ENCODE measurements at regions not wholly inside any gene's neighbourhood (a gene's known extent, or its start where the extent isn't known, plus 50 kb on each side); places are given as distances from the start of the nearest gene placed in this dataset.

DNA sequence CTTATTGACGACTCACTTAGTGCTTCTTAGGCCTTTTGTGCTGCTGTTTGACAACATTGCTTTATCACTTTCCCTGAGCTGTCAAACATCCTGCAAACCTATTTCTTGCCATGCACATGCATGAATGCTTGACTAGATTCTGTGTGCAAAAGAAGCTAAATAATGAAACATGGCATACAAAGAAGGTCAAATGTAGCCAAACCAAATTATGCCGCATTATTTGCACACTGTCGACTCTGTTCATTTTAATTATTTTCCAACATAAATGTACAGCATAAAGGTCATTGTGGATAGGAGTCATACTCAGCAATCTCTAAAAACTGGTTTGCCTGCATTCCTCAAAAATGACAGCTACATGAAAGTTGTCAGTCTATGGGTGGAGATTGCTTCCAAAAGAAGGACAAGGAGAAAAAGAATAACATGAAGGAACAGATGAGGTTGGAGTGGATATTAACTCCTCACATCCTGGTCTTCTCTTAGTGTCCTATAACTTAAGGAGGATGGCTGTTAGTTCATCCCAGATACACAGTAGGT lies 123.1 kb upstream of the STXBP5 start:
- DNase-seq (no peak), ATAC-seq (ENCODE audit: low read depth) (no peak)
- Histone ChIP-seq H3K4me3 (ENCODE audit: control extremely low read depth in 1 of 5, extremely low read depth in 1 of 5, insufficient read depth in 1 of 5, low read depth in 2 of 5, low read length in 4 of 5) (no peak overlapping the region), H3K27ac (ENCODE audit: low read length in 2 of 2) (no peak overlapping the region), H3K36me3 (replicated peaks in 1 of 2; ENCODE audit: control extremely low read depth in 1 of 2, control insufficient read depth in 1 of 2, extremely low read depth in 1 of 2, insufficient read depth in 2 of 2, low read length in 1 of 2) (no peaks in the 10 kb centered on the region), H3K4me1 (ENCODE audit: control insufficient read depth in 2 of 2, insufficient read depth in 2 of 2, low read length in 2 of 2) (no peaks in the 10 kb centered on the region), H3K9me3 (ENCODE audit: control extremely low read depth in 1 of 3, control insufficient read depth in 2 of 3, insufficient read depth in 1 of 3, low read length in 2 of 3) (no peaks in the 10 kb centered on the region), H3K4me2 (replicated peaks; ENCODE audit: low read depth, low read length, poor library complexity, severe bottlenecking) (no peak overlapping the region), H4K20me1 (ENCODE audit: control insufficient read depth, insufficient read depth, low read length, poor library complexity, severe bottlenecking) (no peaks in the 10 kb centered on the region), H2AFZ (ENCODE audit: insufficient read depth, low read depth, low read length, poor library complexity, severe bottlenecking) (no peak overlapping the region), H3K79me2 (ENCODE audit: control insufficient read depth, insufficient read depth, low read length) (no peaks in the 10 kb centered on the region), H3K9ac (ENCODE audit: low read length) (no peak overlapping the region), H3K27me3 (replicated peaks in 1 of 4; ENCODE audit: control extremely low read depth in 1 of 4, control insufficient read depth in 3 of 4, insufficient read depth in 4 of 4, low read length in 3 of 4) (no peaks in the 10 kb centered on the region)
- intact Hi-C loops (cut with micrococcal nuclease), result no loop called here
- H3K27ac Mint-ChIP-seq, result no peak overlapping the region
- H3K4me3 Mint-ChIP-seq, result no peak overlapping the region
- no peak for TF ChIP-seq CTCF (IDR thresholded peaks at IDR 0.05)
- no peak for TF ChIP-seq EZH2 (IDR thresholded peaks at IDR 0.05; ENCODE audit: borderline replicate concordance, insufficient read depth, low read depth, low read length, poor library complexity, severe bottlenecking)
- H3K27me3 Mint-ChIP-seq, result peaks cover 3% of the 10 kb centered on the region
- ChIA-PET POLR2A (no interaction called here), CTCF (no interaction called here)
- H3K4me1 Mint-ChIP-seq, result no peaks in the 10 kb centered on the region
- no peaks in the 10 kb centered on the region for H3K9me3 Mint-ChIP-seq (ENCODE audit: insufficient read depth)
- 90% methylated on average over 2 of the region's 3 CpGs for WGBS (ENCODE audit: insufficient coverage)

GRCh38 chr6:147087641-147088040 lies 116.6 kb upstream of the STXBP5 start:
- H4K20me1 ChIP-seq (ENCODE audit: control insufficient read depth, insufficient read depth, low read length, poor library complexity, severe bottlenecking), result no peaks in the 10 kb centered on the region
- ChIA-PET CTCF (no interaction called here), POLR2A (no interaction called here)
- no peaks in the 10 kb centered on the region for H3K4me1 ChIP-seq (ENCODE audit: control insufficient read depth in 2 of 2, insufficient read depth in 2 of 2, low read length in 2 of 2)
- H3K4me3 ChIP-seq (ENCODE audit: control extremely low read depth in 1 of 5, extremely low read depth in 1 of 5, insufficient read depth in 1 of 5, low read depth in 2 of 5, low read length in 4 of 5), result no peak overlapping the region
- H3K27ac ChIP-seq (ENCODE audit: low read length in 2 of 2), result no peak overlapping the region
- H3K79me2 ChIP-seq (ENCODE audit: control insufficient read depth, insufficient read depth, low read length), result no peaks in the 10 kb centered on the region
- H3K36me3 ChIP-seq (replicated peaks in 1 of 2; ENCODE audit: control extremely low read depth in 1 of 2, control insufficient read depth in 1 of 2, extremely low read depth in 1 of 2, insufficient read depth in 2 of 2, low read length in 1 of 2), result no peaks in the 10 kb centered on the region
- Mint-ChIP-seq H3K4me1 (no peaks in the 10 kb centered on the region), H3K9me3 (ENCODE audit: insufficient read depth) (no peaks in the 10 kb centered on the region), H3K27ac (no peak overlapping the region), H3K27me3 (no peaks in the 10 kb centered on the region), H3K4me3 (no peak overlapping the region)
- intact Hi-C loops (cut with micrococcal nuclease), result no loop called here
- H3K4me2 ChIP-seq (replicated peaks; ENCODE audit: low read depth, low read length, poor library complexity, severe bottlenecking), result no peak overlapping the region
- H2AFZ ChIP-seq (ENCODE audit: insufficient read depth, low read depth, low read length, poor library complexity, severe bottlenecking), result no peak overlapping the region
- no peaks in the 10 kb centered on the region for H3K9me3 ChIP-seq (ENCODE audit: control extremely low read depth in 1 of 3, control insufficient read depth in 2 of 3, insufficient read depth in 1 of 3, low read length in 2 of 3)
- TF ChIP-seq CTCF (IDR thresholded peaks at IDR 0.05) (no peak), EZH2 (IDR thresholded peaks at IDR 0.05; ENCODE audit: borderline replicate concordance, insufficient read depth, low read depth, low read length, poor library complexity, severe bottlenecking) (no peak)
- no peaks in the 10 kb centered on the region for H3K27me3 ChIP-seq (replicated peaks in 1 of 4; ENCODE audit: control extremely low read depth in 1 of 4, control insufficient read depth in 3 of 4, insufficient read depth in 4 of 4, low read length in 3 of 4)
- no peak for DNase-seq
- no peak overlapping the region for H3K9ac ChIP-seq (ENCODE audit: low read length)
- ATAC-seq (ENCODE audit: low read depth), result no peak

Measured in B cell (primary cell).